NCI-H1417 treated with DMSO at 0.1 percent for 48 hours (cell line): ENCODE measurements at regions not wholly inside any gene's neighbourhood (a gene's known extent, or its start where the extent isn't known, plus 50 kb on each side); places are given as distances from the start of the nearest gene placed in this dataset.
"Not testable (repeated sequence)": the region's sequence is repeated elsewhere in the genome, so short reads cannot be mapped to it uniquely, and the experiment has no call there.

Experiments
- DNase-seq: peaks from one replicate; lab custom pipeline; 2025; lab: John Stamatoyannopoulos, UW

GRCh38 chrX:110512341-110512740 lies 153.7 kb downstream of the RTL9 start:
- no peak for DNase-seq

GRCh38 chrX:110514509-110514908 lies 155.9 kb downstream of the RTL9 start:
- DNase-seq: no peak

- DNase-seq: no peak
Observed at GRCh38 chrX:110519501-110519900, 160.9 kb downstream of the RTL9 start.

- no peak for DNase-seq
Observed at GRCh38 chrX:110519906-110520452, 161.3 kb downstream of the RTL9 start.

GRCh38 chrX:110520652-110521051 lies 162.0 kb downstream of the RTL9 start:
- DNase-seq: not testable (repeated sequence)

GRCh38 chrX:110531873-110532580 lies 173.4 kb downstream of the RTL9 start:
- DNase-seq: no peak

- DNase-seq: no peak
Observed at GRCh38 chrX:110532581-110532931, 173.9 kb downstream of the RTL9 start.

- no peak for DNase-seq
Observed at GRCh38 chrX:110536816-110537215, 178.2 kb downstream of the RTL9 start.

GRCh38 chrX:110541266-110541665 lies 182.6 kb downstream of the RTL9 start:
- no peak for DNase-seq

GRCh38 chrX:110550854-110551253 lies 192.2 kb downstream of the RTL9 start:
- not testable (repeated sequence) for DNase-seq

GRCh38 chrX:110557864-110558263 lies 199.2 kb downstream of the RTL9 start:
- DNase-seq: no peak

- DNase-seq: no peak
Observed at GRCh38 chrX:110558406-110558805, 199.8 kb downstream of the RTL9 start.

- no peak for DNase-seq
Observed at GRCh38 chrX:110561034-110561433, 202.4 kb downstream of the RTL9 start.

GRCh38 chrX:110563282-110563681 lies 204.6 kb downstream of the RTL9 start:
- no peak for DNase-seq

GRCh38 chrX:110568441-110568840 lies 209.8 kb downstream of the RTL9 start:
- DNase-seq: no peak

GRCh38 chrX:110569506-110569905 lies 210.9 kb downstream of the RTL9 start:
- no peak for DNase-seq

GRCh38 chrX:110578270-110578669 lies 217.3 kb downstream of the CHRDL1 start:
- no peak for DNase-seq

- DNase-seq: no peak
Observed at GRCh38 chrX:110584083-110584482, 211.5 kb downstream of the CHRDL1 start.

- DNase-seq: peak; percentile 1
Observed at GRCh38 chrX:110588164-110588563, 207.5 kb downstream of the CHRDL1 start.

GRCh38 chrX:110588853-110589252 lies 206.8 kb downstream of the CHRDL1 start:
- DNase-seq: no peak

GRCh38 chrX:110600745-110601310 lies 194.8 kb downstream of the CHRDL1 start:
- no peak for DNase-seq

GRCh38 chrX:110614596-110614995 lies 181.0 kb downstream of the CHRDL1 start:
- DNase-seq: no peak
